Subcutaneous abdominal adipose tissue (tissue), 5 donors: ENCODE measurements at regions not wholly inside any gene's neighbourhood (a gene's known extent, or its start where the extent isn't known, plus 50 kb on each side); places are given as distances from the start of the nearest gene placed in this dataset.
"Not testable (repeated sequence)": the region's sequence is repeated elsewhere in the genome, so short reads cannot be mapped to it uniquely, and the experiment has no call there.

Experiments
- H3K27ac ChIP-seq: one replicate; pipeline ENCODE4 v1.7.0; 2013; ENCODE audit warnings: low read depth, mild to moderate bottlenecking, inconsistent platforms, low read length, moderate library complexity
- H3K27me3 ChIP-seq, 5 donors: one replicate each; pipeline ENCODE4 v1.7.0; 2013; ENCODE audit warnings: low read length in 5 of 5, inconsistent platforms in 1 of 5; ENCODE audit not compliant: control insufficient read depth in 5 of 5, insufficient read depth in 4 of 5
- H3K36me3 ChIP-seq, 5 donors: one replicate each; pipeline ENCODE4 v1.7.0; 2013; ENCODE audit warnings: low read length in 5 of 5; ENCODE audit not compliant: control insufficient read depth in 5 of 5, insufficient read depth in 5 of 5
- H3K4me1 ChIP-seq, 5 donors: one replicate each; pipeline ENCODE4 v1.7.0; 2013; ENCODE audit warnings: low read length in 5 of 5, mild to moderate bottlenecking in 3 of 5, moderate library complexity in 1 of 5; ENCODE audit not compliant: control insufficient read depth in 5 of 5, insufficient read depth in 5 of 5
- H3K4me3 ChIP-seq, 5 donors: one replicate each; pipeline ENCODE4 v1.7.0; 2013; ENCODE audit warnings: low read length in 5 of 5, low read depth in 1 of 5
- H3K9ac ChIP-seq, 5 donors: one replicate each; pipeline ENCODE4 v1.7.0; 2013; ENCODE audit warnings: low read length in 5 of 5, mild to moderate bottlenecking in 4 of 5, moderate library complexity in 3 of 5
- H3K9me3 ChIP-seq, 5 donors: one replicate each; pipeline ENCODE4 v1.7.0; 2013; ENCODE audit warnings: low read length in 5 of 5; ENCODE audit not compliant: control insufficient read depth in 5 of 5
- donor health status: healthy.
- donor health status: healthy.
- donor health status: healthy.
- donor health status: healthy.
- donor health status: healthy.

DNA sequence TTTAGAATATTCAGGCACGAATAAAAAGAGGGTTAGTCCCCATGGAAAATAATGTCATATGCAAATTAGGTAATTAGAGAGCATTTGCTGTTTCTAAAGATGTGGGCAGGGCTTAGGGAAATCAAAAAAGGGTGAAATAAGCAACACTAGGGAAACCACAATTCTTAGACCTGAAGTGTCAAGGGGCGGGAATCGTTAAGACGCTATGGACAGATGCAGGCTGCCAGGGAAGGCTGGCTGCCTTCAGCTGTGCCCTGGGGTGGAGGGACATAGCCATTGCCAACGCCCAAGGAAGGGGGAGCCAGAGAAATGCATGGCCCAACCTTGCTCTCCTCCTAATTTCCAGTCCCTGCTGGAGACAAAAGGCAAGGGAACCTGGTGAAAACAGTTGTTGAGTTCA, 141.7 kb upstream of the PROK2 start:
- H3K9me3 ChIP-seq, result no peaks in the 10 kb centered on the region
- H3K9ac ChIP-seq, result no peak overlapping the region
- H3K27ac ChIP-seq, result no peak overlapping the region
- no peaks in the 10 kb centered on the region for H3K36me3 ChIP-seq
- H3K4me3 ChIP-seq, result no peak overlapping the region
- H3K27me3 ChIP-seq, result peaks cover 0 to 5% (median 0%) of the 10 kb centered on the region in 5 donors
- peaks cover 0 to 4% (median 0%) of the 10 kb centered on the region in 5 donors for H3K4me1 ChIP-seq

GRCh38 chr3:71926262-71926600, 141.3 kb upstream of the PROK2 start:
- H3K27me3 ChIP-seq, result peaks cover 0 to 9% (median 3%) of the 10 kb centered on the region in 5 donors
- H3K36me3 ChIP-seq, result no peaks in the 10 kb centered on the region
- H3K9me3 ChIP-seq, result no peaks in the 10 kb centered on the region
- H3K27ac ChIP-seq, result no peak overlapping the region
- H3K9ac ChIP-seq, result no peak overlapping the region
- no peak overlapping the region for H3K4me3 ChIP-seq
- peaks cover 0 to 4% (median 0%) of the 10 kb centered on the region in 5 donors for H3K4me1 ChIP-seq

GRCh38 chr3:71925511-71926261, 140.7 kb upstream of the PROK2 start:
- not testable (repeated sequence) for H3K4me3 ChIP-seq

DNA sequence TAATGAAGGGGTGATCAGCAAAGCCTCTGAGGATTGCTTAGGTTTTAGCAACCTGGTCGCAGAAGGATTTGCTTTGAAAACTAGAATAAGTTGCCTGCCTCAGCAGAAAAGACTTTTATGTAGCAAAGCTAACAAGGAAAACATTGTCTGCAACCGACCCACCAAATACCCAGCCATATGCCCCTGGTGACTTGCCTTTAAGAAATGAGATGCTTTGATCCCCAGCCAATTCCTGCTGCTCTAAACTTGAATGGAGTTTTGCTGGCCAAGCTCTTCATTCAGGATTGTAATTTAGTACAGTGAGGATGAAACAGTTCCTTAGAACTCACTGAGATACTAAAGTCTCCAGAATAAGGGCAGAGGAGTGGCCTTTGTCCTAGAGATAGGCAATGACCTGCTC, 139.8 kb upstream of the PROK2 start:
- Histone ChIP-seq H3K36me3 (no peaks in the 10 kb centered on the region), H3K27me3 (peaks cover 0 to 17% (median 3%) of the 10 kb centered on the region in 5 donors), H3K4me3 (no peak overlapping the region), H3K9ac (no peak overlapping the region), H3K4me1 (no peaks in the 10 kb centered on the region), H3K9me3 (no peaks in the 10 kb centered on the region), H3K27ac (no peak overlapping the region)

More at GRCh38 chr3:71925511-71926261, 140.7 kb upstream of the PROK2 start:
- not testable (repeated sequence) for H3K9ac ChIP-seq, H3K36me3 ChIP-seq, H3K4me1 ChIP-seq, H3K27ac ChIP-seq, H3K9me3 ChIP-seq
- H3K27me3 ChIP-seq, result peaks cover 0 to 11% (median 3%) of the 10 kb centered on the region in 5 donors

DNA sequence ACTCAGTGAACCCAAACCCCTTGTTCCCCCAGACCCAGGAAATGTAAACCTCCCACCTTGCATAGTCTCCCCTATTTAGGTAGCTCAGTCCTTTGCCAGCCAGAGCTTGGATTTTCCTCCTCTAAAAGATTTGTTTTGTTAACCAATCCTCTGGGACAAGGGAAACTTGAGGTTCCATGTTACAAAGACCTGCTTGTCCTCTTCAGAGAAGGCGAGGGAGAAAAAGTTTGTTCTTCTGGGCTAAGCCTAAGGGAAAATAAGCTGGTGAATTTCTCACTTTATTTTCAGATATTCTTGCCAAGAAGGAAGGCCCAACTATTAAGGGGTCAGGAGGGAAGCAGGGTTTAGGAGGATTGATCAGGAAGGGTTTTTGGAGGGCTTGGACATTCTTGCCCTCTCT, 136.1 kb upstream of the PROK2 start:
- no peaks in the 10 kb centered on the region for H3K9me3 ChIP-seq
- H3K27ac ChIP-seq, result no peak overlapping the region
- no peak overlapping the region for H3K9ac ChIP-seq
- no peak overlapping the region for H3K4me3 ChIP-seq
- H3K36me3 ChIP-seq, result no peaks in the 10 kb centered on the region
- peaks cover 0 to 17% (median 3%) of the 10 kb centered on the region in 5 donors for H3K27me3 ChIP-seq
- H3K4me1 ChIP-seq, result peaks cover 0 to 4% (median 3%) of the 10 kb centered on the region in 5 donors

DNA sequence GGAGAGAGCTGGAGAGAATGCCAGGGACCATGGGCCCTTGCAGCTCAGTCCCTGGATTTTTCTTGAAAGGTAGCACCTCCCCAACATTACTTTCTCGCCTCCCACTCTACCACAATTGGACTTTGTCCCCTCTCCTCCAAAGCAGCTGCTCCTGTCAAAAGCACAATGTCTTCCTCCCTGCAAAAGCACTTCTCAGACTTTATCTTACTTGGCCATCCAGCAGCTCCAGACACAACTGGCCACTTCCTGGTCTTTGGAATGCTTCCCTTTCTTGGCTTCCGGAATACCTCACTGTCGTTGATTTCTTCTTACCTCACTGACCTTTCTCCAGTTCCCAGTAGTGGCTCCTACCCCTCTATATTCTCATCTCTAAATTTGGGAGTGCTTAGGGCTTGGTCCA, 134.6 kb upstream of the PROK2 start:
- Histone ChIP-seq H3K27me3 (peaks cover 0 to 17% (median 3%) of the 10 kb centered on the region in 5 donors), H3K36me3 (no peaks in the 10 kb centered on the region), H3K4me3 (no peak overlapping the region)

GRCh38 chr3:71917545-71917944, 132.6 kb upstream of the PROK2 start:
- Histone ChIP-seq H3K27ac (no peak overlapping the region), H3K9ac (no peak overlapping the region), H3K9me3 (no peaks in the 10 kb centered on the region), H3K4me3 (no peak overlapping the region), H3K27me3 (peaks cover 0 to 12% (median 3%) of the 10 kb centered on the region in 5 donors), H3K36me3 (no peaks in the 10 kb centered on the region), H3K4me1 (peaks cover 2 to 15% (median 9%) of the 10 kb centered on the region in 5 donors)

More for the DNA sequence above, 134.6 kb upstream of the PROK2 start:
- H3K4me1 ChIP-seq, result peaks cover 0 to 4% (median 3%) of the 10 kb centered on the region in 5 donors
- no peaks in the 10 kb centered on the region for H3K9me3 ChIP-seq
- no peak overlapping the region for H3K9ac ChIP-seq
- no peak overlapping the region for H3K27ac ChIP-seq

GRCh38 chr3:71916747-71917369, 131.9 kb upstream of the PROK2 start:
- H3K9ac ChIP-seq, result no peak overlapping the region
- H3K27ac ChIP-seq, result no peak overlapping the region
- H3K27me3 ChIP-seq, result peaks cover 0 to 12% (median 3%) of the 10 kb centered on the region in 5 donors
- H3K4me3 ChIP-seq, result no peak overlapping the region
- no peaks in the 10 kb centered on the region for H3K36me3 ChIP-seq
- peaks cover 2 to 15% (median 9%) of the 10 kb centered on the region in 5 donors for H3K4me1 ChIP-seq
- H3K9me3 ChIP-seq, result no peaks in the 10 kb centered on the region

- peaks cover 2 to 21% (median 12%) of the 10 kb centered on the region in 5 donors for H3K4me1 ChIP-seq
- no peaks in the 10 kb centered on the region for H3K36me3 ChIP-seq
- no peak overlapping the region for H3K27ac ChIP-seq
- H3K27me3 ChIP-seq, result peaks cover 0 to 8% (median 3%) of the 10 kb centered on the region in 5 donors
- H3K9me3 ChIP-seq, result no peaks in the 10 kb centered on the region
- H3K9ac ChIP-seq, result no peak overlapping the region
- no peak overlapping the region for H3K4me3 ChIP-seq
These were observed 128.0 kb upstream of the PROK2 start for GRCh38 chr3:71912839-71913495.

DNA sequence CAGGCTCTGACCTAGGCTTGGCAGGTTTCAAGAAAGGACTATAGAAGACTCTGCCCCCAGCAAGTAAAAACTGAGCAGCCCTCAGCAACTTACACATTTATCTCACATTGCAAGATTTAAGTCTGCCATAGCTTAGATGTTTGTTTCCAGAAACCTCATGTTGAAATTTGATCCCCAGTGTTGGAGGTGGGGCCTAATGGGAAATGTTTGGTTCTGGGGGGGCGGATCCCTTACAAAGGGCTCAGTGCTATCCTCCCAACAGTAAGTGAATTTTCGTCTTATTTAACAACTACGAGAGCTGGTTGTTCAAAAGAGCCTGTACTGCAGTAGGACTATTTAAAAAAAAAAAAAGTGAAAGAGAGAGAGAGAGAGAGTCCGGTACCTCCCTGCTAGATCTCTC, 125.2 kb upstream of the PROK2 start:
- no peak overlapping the region for H3K4me3 ChIP-seq
- no peak overlapping the region for H3K9ac ChIP-seq
- H3K36me3 ChIP-seq, result no peaks in the 10 kb centered on the region
- H3K27me3 ChIP-seq, result peaks cover 0 to 8% (median 3%) of the 10 kb centered on the region in 5 donors
- no peak overlapping the region for H3K27ac ChIP-seq
- H3K9me3 ChIP-seq, result no peaks in the 10 kb centered on the region
- H3K4me1 ChIP-seq, result peaks cover 0 to 26% (median 18%) of the 10 kb centered on the region in 5 donors
